H1 (cell line): ENCODE measurements at regions not wholly inside any gene's neighbourhood (a gene's known extent, or its start where the extent isn't known, plus 50 kb on each side); places are given as distances from the start of the nearest gene placed in this dataset.

ENCODE experiments used
- CTCF ChIA-PET: fragments of 300-600 bp; sonication (Branson Sonifier 250); formaldehyde crosslinking; loops from one replicate; lab custom pipeline; 2021; ENCODE audit not compliant: partially characterized antibody; lab: Charles Lee
- POLR2A ChIA-PET: fragments of 300-600 bp; sonication (Branson Sonifier 250); formaldehyde crosslinking; loops from one replicate; lab custom pipeline; 2021; ENCODE audit warnings: inconsistent platforms; ENCODE audit not compliant: partially characterized antibody; lab: Charles Lee
- DNase-seq, 2 experiments: peaks; one replicate each; pipeline versions ENCODE4 v3.0.0 to v3.0.0-alpha.2; 2010 to 2022; ENCODE audit warnings: low spot score in 2 of 2, low read depth in 1 of 2, mixed read lengths in 1 of 2
- FAIRE-seq: peaks from 2 replicates; lab custom pipeline; 2011; peaks lifted over from hg19 to GRCh38; lab: Jason Lieb, UNC
- H2AFZ ChIP-seq: 2 replicates; pipeline ENCODE4 v1.8.1; 2012; ENCODE audit warnings: low read length, inconsistent platforms
- H2AK5ac ChIP-seq: 2 replicates; pipeline ENCODE4 v1.6.1; 2013; ENCODE audit warnings: low read depth, low read length
- H2BK120ac ChIP-seq: replicated peaks from 2 replicates; pipeline ENCODE3; 2013; ENCODE audit warnings: low read depth, low read length, inconsistent platforms
- H2BK12ac ChIP-seq: 2 replicates; pipeline ENCODE4 v1.6.1; 2013; ENCODE audit warnings: low read depth, low read length
- H2BK15ac ChIP-seq: 2 replicates; pipeline ENCODE4 v1.6.1; 2013; ENCODE audit warnings: low read length
- H2BK20ac ChIP-seq: 2 replicates; pipeline ENCODE4 v1.6.1; 2013; ENCODE audit warnings: low read length
- H2BK5ac ChIP-seq: 2 replicates; pipeline ENCODE4 v1.6.1; 2013; ENCODE audit warnings: low read depth, low read length
- H3K14ac ChIP-seq: 2 replicates; pipeline ENCODE4 v1.6.1; 2013; ENCODE audit warnings: inconsistent platforms; ENCODE audit not compliant: insufficient read length
- H3K18ac ChIP-seq: 2 replicates; pipeline ENCODE4 v1.6.1; 2013; ENCODE audit warnings: low read length; ENCODE audit errors: extremely low read depth
- H3K23ac ChIP-seq: 2 replicates; pipeline ENCODE4 v1.6.1; 2013; ENCODE audit warnings: inconsistent platforms; ENCODE audit not compliant: insufficient read length
- H3K23me2 ChIP-seq: 2 replicates; pipeline ENCODE4 v1.6.1; 2013; ENCODE audit warnings: low read depth, low read length
- H3K27ac ChIP-seq: 2 replicates; pipeline ENCODE4 v1.6.1; 2011; ENCODE audit warnings: low read depth, low read length, inconsistent platforms
- H3K27me3 ChIP-seq, 4 experiments: replicated peaks in 1 of 4; 1 replicate in 1 of 4; 2 replicates in 3 of 4; pipeline versions ENCODE4 v1.6.1 to v1.8.1; 2011 to 2013; ENCODE audit warnings: low read length in 3 of 4, mild to moderate bottlenecking in 3 of 4, inconsistent platforms in 2 of 4, mixed read lengths in 2 of 4, moderate library complexity in 1 of 4; ENCODE audit not compliant: control insufficient read depth in 3 of 4, insufficient read depth in 3 of 4; ENCODE audit errors: extremely low read depth in 1 of 4
- H3K36me3 ChIP-seq, 4 experiments: 2 replicates each; pipeline versions ENCODE4 v1.6.1 to v1.8.1; 2011 to 2013; ENCODE audit warnings: mild to moderate bottlenecking in 4 of 4, low read length in 3 of 4, moderate library complexity in 2 of 4, control low read depth in 1 of 4, inconsistent platforms in 1 of 4; ENCODE audit not compliant: insufficient read depth in 4 of 4, control insufficient read depth in 2 of 4
- H3K4ac ChIP-seq: replicated peaks from 2 replicates; pipeline ENCODE3; 2013; ENCODE audit warnings: low read length, low read depth, mixed read lengths, inconsistent platforms; ENCODE audit not compliant: insufficient read length
- H3K4me1 ChIP-seq, 4 experiments: replicated peaks in 1 of 4; 1 replicate in 1 of 4; 2 replicates in 3 of 4; pipeline versions ENCODE4 v1.6.1 to v1.8.1; 2011 to 2013; ENCODE audit warnings: low read length in 3 of 4, inconsistent platforms in 2 of 4, mixed read lengths in 1 of 4; ENCODE audit not compliant: insufficient read depth in 4 of 4, control insufficient read depth in 3 of 4
- H3K4me2 ChIP-seq, 2 experiments: 2 replicates each; pipeline versions ENCODE4 v1.6.1 to v1.8.1; 2011 to 2013; ENCODE audit warnings: low read depth in 2 of 2, low read length in 2 of 2, control low read depth in 1 of 2, inconsistent platforms in 1 of 2, mild to moderate bottlenecking in 1 of 2; ENCODE audit not compliant: insufficient read depth in 1 of 2
- H3K4me3 ChIP-seq, 4 experiments: fragments of 200-600, 300-600 bp in 1 of 4; sonication (generic), shearing (Covaris generic), sonication (Bioruptor Twin) in 1 of 4; 2 replicates each; pipeline versions ENCODE4 v1.5.1 to v1.8.1; 2011 to 2016; ENCODE audit warnings: low read length in 4 of 4, low read depth in 3 of 4, control low read depth in 2 of 4, inconsistent platforms in 2 of 4, mild to moderate bottlenecking in 2 of 4, mixed read lengths in 1 of 4, moderate library complexity in 1 of 4; ENCODE audit not compliant: insufficient read depth in 2 of 4; ENCODE audit errors: extremely low read depth in 1 of 4
- H3K56ac ChIP-seq: replicated peaks from 2 replicates; pipeline ENCODE3; 2013; ENCODE audit warnings: low read depth, mild to moderate bottlenecking, mixed read lengths, low read length, inconsistent platforms; ENCODE audit not compliant: insufficient read length
- H3K79me1 ChIP-seq: 2 replicates; pipeline ENCODE4 v1.6.1; 2013; ENCODE audit warnings: low read depth, low read length, control low read depth
- H3K79me2 ChIP-seq, 2 experiments: 2 replicates each; pipeline versions ENCODE4 v1.6.1 to v1.8.1; 2012 to 2013; ENCODE audit warnings: low read length in 2 of 2, mild to moderate bottlenecking in 2 of 2, inconsistent platforms in 1 of 2; ENCODE audit not compliant: insufficient read depth in 2 of 2, control insufficient read depth in 1 of 2
- H3K9ac ChIP-seq, 4 experiments: replicated peaks in 1 of 4; 1 replicate in 1 of 4; 2 replicates in 3 of 4; pipeline versions ENCODE4 v1.6.1 to v1.8.1; 2011 to 2013; ENCODE audit warnings: low read depth in 3 of 4, low read length in 3 of 4, control low read depth in 2 of 4, mild to moderate bottlenecking in 2 of 4, moderate library complexity in 2 of 4, inconsistent platforms in 1 of 4; ENCODE audit errors: extremely low read depth in 1 of 4
- H3K9me3 ChIP-seq, 2 experiments: 2 replicates each; pipeline versions ENCODE4 v1.6.1 to v1.8.1; 2012 to 2013; ENCODE audit warnings: mild to moderate bottlenecking in 2 of 2, moderate library complexity in 2 of 2, control low read depth in 1 of 2, inconsistent platforms in 1 of 2, low read depth in 1 of 2, low read length in 1 of 2, mixed read lengths in 1 of 2; ENCODE audit not compliant: insufficient read depth in 2 of 2
- H4K20me1 ChIP-seq, 2 experiments: replicated peaks in 1 of 2; 2 replicates each; pipeline versions ENCODE3 to v1.8.1; 2011 to 2013; ENCODE audit warnings: inconsistent platforms in 2 of 2, low read length in 2 of 2, mild to moderate bottlenecking in 1 of 2; ENCODE audit not compliant: insufficient read depth in 2 of 2, control insufficient read depth in 1 of 2
- H4K5ac ChIP-seq: 2 replicates; pipeline ENCODE4 v1.6.1; 2013; ENCODE audit warnings: low read length, low read depth, mixed read lengths, inconsistent platforms; ENCODE audit not compliant: insufficient read length
- H4K8ac ChIP-seq: 2 replicates; pipeline ENCODE4 v1.8.0; 2013; ENCODE audit warnings: mild to moderate bottlenecking, moderate library complexity, low read length, inconsistent platforms; ENCODE audit not compliant: insufficient read depth; ENCODE audit errors: extremely low read depth
- H4K91ac ChIP-seq: replicated peaks from 2 replicates; pipeline ENCODE3; 2013; ENCODE audit warnings: low read length, mixed read lengths, inconsistent platforms; ENCODE audit not compliant: insufficient read length
- BRCA1 ChIP-seq: IDR thresholded peaks from 2 replicates; pipeline ENCODE4 v1.6.1; 2012; ENCODE audit warnings: low read depth, low read length, improper control_type of control experiment
- EZH2 ChIP-seq: fragments of 200-600 bp; sonication (generic); IDR thresholded peaks from 2 replicates; pipeline ENCODE4 v1.7.1; 2012; ENCODE audit warnings: low read depth, mild to moderate bottlenecking, moderate library complexity, low read length, inconsistent platforms; ENCODE audit not compliant: severe bottlenecking
- POLR2AphosphoS5 ChIP-seq: IDR thresholded peaks from 2 replicates; pipeline ENCODE4 v1.6.1; 2011; ENCODE audit warnings: low read depth, low read length
- RNF2 ChIP-seq: fragments of 200-900, 300-1000 bp; sonication (generic); IDR thresholded peaks from 2 replicates; pipeline ENCODE4 v1.7.1; 2016; ENCODE audit warnings: borderline replicate concordance, low read depth, mild to moderate bottlenecking, antibody characterized with exemption, low read length; ENCODE audit not compliant: poor library complexity, severe bottlenecking; ENCODE audit errors: missing control alignments
- SIX5 ChIP-seq: IDR thresholded peaks from 2 replicates; pipeline ENCODE4 v1.6.1; 2011; ENCODE audit warnings: mild to moderate bottlenecking, low read depth, low read length
- SP2 ChIP-seq: IDR thresholded peaks from 2 replicates; pipeline ENCODE4 v1.6.1; 2012; ENCODE audit warnings: mild to moderate bottlenecking, low read length, inconsistent platforms
- SRF ChIP-seq: IDR thresholded peaks from 2 replicates; pipeline ENCODE4 v1.6.1; 2011; ENCODE audit warnings: mild to moderate bottlenecking, low read depth, low read length, moderate library complexity
- WGBS, 2 experiments: shearing (Covaris generic) in 1 of 2; methylation state at CpG; one replicate each; pipeline versions ENCODE4 v1.1.6 to v1.1.7; 2013 to 2015; ENCODE audit warnings: low lambda C conversion rate in 2 of 2, mixed read lengths in 2 of 2, inconsistent platforms in 1 of 2, low coverage in 1 of 2, missing lambda C conversion rate in 1 of 2; ENCODE audit not compliant: insufficient replicate concordance in 2 of 2, insufficient coverage in 1 of 2, insufficient read length in 1 of 2; ENCODE audit errors: extremely low coverage in 1 of 2, missing lambda C conversion rate in 1 of 2; 5-methylcytosine and 5-hydroxymethylcytosine counted together
- TF ChIP-seq, protein P1 (sequence below): IDR thresholded peaks from 2 replicates; pipeline ENCODE4 v1.6.1; 2012; ENCODE audit warnings: inconsistent platforms

DNA sequence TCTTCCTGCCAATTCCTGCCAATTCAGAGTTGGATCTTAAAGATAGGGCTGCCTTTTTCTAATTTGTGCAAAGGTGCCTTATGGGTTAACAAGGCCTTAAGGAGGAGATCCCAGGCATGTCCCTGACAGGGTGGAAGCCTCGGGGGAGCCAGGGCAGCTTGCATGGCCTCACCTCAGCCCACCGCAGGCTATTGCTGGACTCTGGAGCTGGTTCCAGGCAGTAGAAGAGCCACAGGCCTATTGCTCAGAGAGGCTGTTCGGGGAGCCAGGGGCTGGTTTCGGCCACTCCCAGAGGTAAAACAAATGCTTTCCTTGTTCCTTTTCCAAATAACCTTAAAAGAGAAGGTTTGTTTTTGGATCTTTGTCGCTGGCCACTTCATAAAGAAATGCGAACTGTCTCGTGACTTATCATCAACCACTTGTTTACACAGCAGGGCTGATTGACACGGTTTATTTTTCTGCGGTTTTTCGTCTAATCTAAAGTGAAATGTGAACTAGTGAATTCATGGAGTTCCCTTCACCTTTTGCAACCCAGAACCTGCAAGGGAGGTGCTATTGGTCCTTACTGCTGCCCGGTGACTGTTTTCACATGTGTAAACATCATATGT, 108.6 kb downstream of the APOB start:
- ChIA-PET CTCF (interaction anchor here (1.8 kb wide), 1 partner anchor 274 kb away, joined by 4 read pairs; no protein-coding TSS in a partner anchor), POLR2A (no interaction called here)
- Histone ChIP-seq H3K9me3 (peaks cover 0 to 2% of the 10 kb centered on the region in 2 experiments; a peak in 1 of 4 replicates), H3K79me2 (no peaks in the 10 kb centered on the region), H4K20me1 (no peaks in the 10 kb centered on the region), H3K4me2 (no peak overlapping the region), H3K79me1 (no peaks in the 10 kb centered on the region), H2BK120ac (no peak overlapping the region), H3K27me3 (no peaks in the 10 kb centered on the region), H4K8ac (no peak overlapping the region), H2AK5ac (no peak overlapping the region), H3K4ac (no peak overlapping the region), H2BK5ac (no peak overlapping the region), H3K4me1 (no peaks in the 10 kb centered on the region), H3K18ac (no peak overlapping the region), H2BK20ac (no peak overlapping the region), H2BK15ac (no peak overlapping the region), H3K14ac (no peak overlapping the region), H3K36me3 (no peaks in the 10 kb centered on the region), H3K23me2 (no peaks in the 10 kb centered on the region), H3K9ac (no peak overlapping the region), H4K5ac (no peak overlapping the region), H4K91ac (no peak overlapping the region), H3K4me3 (no peak overlapping the region), H3K23ac (no peak overlapping the region), H2BK12ac (no peak overlapping the region), H3K27ac (no peak overlapping the region), H2AFZ (no peak overlapping the region), H3K56ac (no peak overlapping the region)
- FAIRE-seq (no peak), DNase-seq (no peak)
- WGBS, 2 experiments, result 91% methylated on average over 11 of the region's 11 CpGs; no CpG with 5 or more reads in 1 of the 2 experiments
- TF ChIP-seq EZH2 (no peak), SRF (no peak), BRCA1 (no peak), SP2 (no peak), RNF2 (no peak), POLR2AphosphoS5 (no peak), SIX5 (no peak)
- TF ChIP-seq, protein P1, sequence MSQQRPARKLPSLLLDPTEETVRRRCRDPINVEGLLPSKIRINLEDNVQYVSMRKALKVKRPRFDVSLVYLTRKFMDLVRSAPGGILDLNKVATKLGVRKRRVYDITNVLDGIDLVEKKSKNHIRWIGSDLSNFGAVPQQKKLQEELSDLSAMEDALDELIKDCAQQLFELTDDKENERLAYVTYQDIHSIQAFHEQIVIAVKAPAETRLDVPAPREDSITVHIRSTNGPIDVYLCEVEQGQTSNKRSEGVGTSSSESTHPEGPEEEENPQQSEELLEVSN, result no peak
